MM.1S (cell line): ENCODE measurements at regions not wholly inside any gene's neighbourhood (a gene's known extent, or its start where the extent isn't known, plus 50 kb on each side); places are given as distances from the start of the nearest gene placed in this dataset.

Experiments
- EZH2 ChIP-seq: fragments of 300-600 bp; sonication (generic); optimal IDR thresholded peaks from 2 replicates; pipeline ENCODE3; 2017; ENCODE audit warnings: low read depth, mild to moderate bottlenecking, antibody characterized with exemption, low read length, mixed read lengths
- EZH2phosphoT487 ChIP-seq: fragments of 300-600 bp; sonication (generic); IDR thresholded peaks from 2 replicates; pipeline ENCODE4 v1.6.1; 2018; ENCODE audit warnings: antibody characterized with exemption, low read length
- TF ChIP-seq, protein P1 (sequence below): fragments of 300-600 bp; sonication (generic); IDR thresholded peaks from 2 replicates; pipeline ENCODE4 v1.5.1; 2016; ENCODE audit warnings: antibody characterized with exemption, low read length, mixed read lengths

DNA sequence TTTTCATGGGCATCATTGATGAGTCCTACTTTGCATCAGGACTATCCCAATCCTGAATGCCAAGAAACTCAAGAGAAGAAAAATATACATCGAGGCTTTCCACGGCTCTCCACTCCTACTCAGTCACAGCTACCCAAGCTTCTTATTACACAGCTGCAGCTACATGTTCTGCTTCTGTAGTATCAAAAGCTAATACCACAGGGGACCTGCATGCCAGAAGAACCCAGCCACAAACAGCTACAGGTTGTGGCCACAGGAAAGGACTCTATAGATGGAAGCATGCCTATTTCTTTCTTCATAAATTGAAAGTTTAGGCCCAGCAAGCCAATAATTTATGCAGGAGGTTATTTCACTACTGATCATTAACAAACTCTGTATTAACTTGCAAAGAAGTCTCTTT, 209.7 kb upstream of the EGLN3 start:
- TF ChIP-seq, protein P1, sequence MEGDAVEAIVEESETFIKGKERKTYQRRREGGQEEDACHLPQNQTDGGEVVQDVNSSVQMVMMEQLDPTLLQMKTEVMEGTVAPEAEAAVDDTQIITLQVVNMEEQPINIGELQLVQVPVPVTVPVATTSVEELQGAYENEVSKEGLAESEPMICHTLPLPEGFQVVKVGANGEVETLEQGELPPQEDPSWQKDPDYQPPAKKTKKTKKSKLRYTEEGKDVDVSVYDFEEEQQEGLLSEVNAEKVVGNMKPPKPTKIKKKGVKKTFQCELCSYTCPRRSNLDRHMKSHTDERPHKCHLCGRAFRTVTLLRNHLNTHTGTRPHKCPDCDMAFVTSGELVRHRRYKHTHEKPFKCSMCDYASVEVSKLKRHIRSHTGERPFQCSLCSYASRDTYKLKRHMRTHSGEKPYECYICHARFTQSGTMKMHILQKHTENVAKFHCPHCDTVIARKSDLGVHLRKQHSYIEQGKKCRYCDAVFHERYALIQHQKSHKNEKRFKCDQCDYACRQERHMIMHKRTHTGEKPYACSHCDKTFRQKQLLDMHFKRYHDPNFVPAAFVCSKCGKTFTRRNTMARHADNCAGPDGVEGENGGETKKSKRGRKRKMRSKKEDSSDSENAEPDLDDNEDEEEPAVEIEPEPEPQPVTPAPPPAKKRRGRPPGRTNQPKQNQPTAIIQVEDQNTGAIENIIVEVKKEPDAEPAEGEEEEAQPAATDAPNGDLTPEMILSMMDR: no peak
- TF ChIP-seq EZH2: no peak
- TF ChIP-seq EZH2phosphoT487: no peak
